Heart left ventricle (tissue), 16 donors: ENCODE measurements at regions not wholly inside any gene's neighbourhood (a gene's known extent, or its start where the extent isn't known, plus 50 kb on each side); places are given as distances from the start of the nearest gene placed in this dataset.

Source experiments
- ATAC-seq, 4 donors: fragments of 200-7000 bp; cut with Tn5 transposase; one replicate each; pipeline ENCODE4 v1.9.1; 2020 to 2022; ENCODE audit warnings: moderate library complexity in 4 of 4, mild to moderate bottlenecking in 3 of 4, moderate number of reproducible peaks in 1 of 4
- DNase-seq, 5 donors: peaks; one replicate each; pipeline ENCODE4 v3.0.0-alpha.2; 2020
- H3K27ac ChIP-seq, 12 donors: fragments of 200-600 bp; sonication (generic) in 4 of 12; one replicate each; pipeline versions ENCODE4 v1.5.0 to v1.8.0; 2016 to 2022; ENCODE audit warnings: mild to moderate bottlenecking in 2 of 12
- H3K27me3 ChIP-seq, 9 donors: fragments of 200-600 bp; sonication (generic) in 2 of 9; one replicate each; pipeline versions ENCODE4 v1.5.1 to v1.8.0; 2016 to 2022; ENCODE audit warnings: mild to moderate bottlenecking in 3 of 9
- H3K36me3 ChIP-seq, 9 donors: fragments of 200-600 bp; sonication (generic) in 2 of 9; one replicate each; pipeline versions ENCODE4 v1.5.0 to v1.8.0; 2018 to 2022; ENCODE audit warnings: mild to moderate bottlenecking in 2 of 9
- H3K4me1 ChIP-seq, 12 donors: fragments of 200-600 bp; sonication (generic) in 4 of 12; one replicate each; pipeline versions ENCODE4 v1.5.0 to v1.8.0; 2016 to 2022; ENCODE audit warnings: mild to moderate bottlenecking in 3 of 12
- H3K4me3 ChIP-seq, 12 donors: fragments of 200-600 bp; sonication (generic) in 4 of 12; one replicate each; pipeline versions ENCODE4 v1.5.0 to v1.8.0; 2017 to 2022; ENCODE audit warnings: mild to moderate bottlenecking in 9 of 12, moderate library complexity in 4 of 12
- H3K9me3 ChIP-seq, 12 donors: fragments of 200-600 bp; sonication (generic) in 4 of 12; one replicate each; pipeline versions ENCODE4 v1.5.0 to v1.8.0; 2016 to 2022; ENCODE audit warnings: mild to moderate bottlenecking in 1 of 12
- CTCF ChIP-seq, 12 donors: fragments of 200-600 bp; sonication (generic) in 4 of 12; IDR thresholded peaks; one replicate each; pipeline versions ENCODE4 v1.5.0 to v1.8.0; 2018 to 2022; ENCODE audit warnings: antibody characterized with exemption in 12 of 12, mild to moderate bottlenecking in 5 of 12
- POLR2A ChIP-seq, 2 donors: fragments of 450-650 bp; IDR thresholded peaks; one replicate each; pipeline ENCODE4 v1.6.1; 2017; ENCODE audit warnings: antibody characterized with exemption in 2 of 2, mild to moderate bottlenecking in 2 of 2, moderate library complexity in 2 of 2
- WGBS, 4 donors: extraction: QIAGEN DNeasy Blood & Tissue Kit in 2 of 4; methylation state at CpG; one replicate each; pipeline versions ENCODE4 v1.1.5 to v1.1.7; 2013 to 2018; 5-methylcytosine and 5-hydroxymethylcytosine counted together
- intact Hi-C, 10 donors: fragments of 100-400 bp; cut with DNase I; formaldehyde crosslinking; loops; one replicate each; pipeline versions ENCODE4 v1.11.1 to v1.14.2; 2022
- donor health status: ischemic (EF 13 %, LVEDD 7.1; RV severe dilation, severe dysfunction).
- donor health status: healthy with polysubstance abuse.
- donor health status: DM: no; HTN: yes; CAD: no.
- donor health status: DM: no; HTN: no; CAD: no.
- donor health status: ischemic (EF 25% LVEDD 6.9; RV normal size, moderate dysfunction).
- donor health status: ischemic (EF 25% LVEDD 5.7; RV mildly dilated, moderate dysfunction).
- donor health status: healthy.
- donor health status: DM: yes; HTN: yes; CAD: no.
- donor health status: ischemic (EF 35%, LVEDD 5.7; RV mildly dilated, moderate dysfunction).
- donor health status: nonischemic (EF 11% LVEDD 7.7; RV severe dilation, severe dysfunction).
- donor health status: DM: yes; HTN: yes; CAD: no.
- donor health status: PGD.
- donor health status: ischemic (EF 29% LVEDD 5.4; RV normal size, mild dysfunction).
- donor health status: nonischemic (EF 23%, LVEDD 6.1; RV moderate dilation, normal function).

GRCh38 chr11:27187075-27187847 lies 146.6 kb downstream of the BBOX1 start:
- Histone ChIP-seq H3K27me3 (peaks cover 0 to 5% (median 0%) of the 10 kb centered on the region in 9 donors), H3K9me3 (peaks cover 0 to 10% (median 0%) of the 10 kb centered on the region in 12 donors), H3K4me3 (no peak overlapping the region), H3K27ac (no peak overlapping the region), H3K36me3 (no peaks in the 10 kb centered on the region), H3K4me1 (peaks cover 0 to 6% (median 0%) of the 10 kb centered on the region in 12 donors)
- TF ChIP-seq POLR2A (IDR thresholded peaks at IDR 0.05) (no peak), CTCF (IDR thresholded peaks at IDR 0.05) (no peak)
- intact Hi-C loops, result loop anchor here in 7 of 10 donors (5.0 to 10.0 kb wide), 5 partner anchors 105 to 290 kb away; partner anchors contain the start of gene CCDC34 (in 1 of the 7)
- ATAC-seq (no peak), DNase-seq (no peak)
- 62 to 77% (median 74%) methylated on average over 4 of the region's 4 CpGs for WGBS, 4 donors

GRCh38 chr11:27186580-27186979 lies 146.0 kb downstream of the BBOX1 start:
- Histone ChIP-seq H3K27me3 (peaks cover 0 to 5% (median 0%) of the 10 kb centered on the region in 9 donors), H3K4me3 (no peak overlapping the region), H3K36me3 (no peaks in the 10 kb centered on the region), H3K9me3 (peaks cover 0 to 10% (median 0%) of the 10 kb centered on the region in 12 donors), H3K27ac (no peak overlapping the region), H3K4me1 (peaks cover 0 to 6% (median 0%) of the 10 kb centered on the region in 12 donors)
- DNase-seq, result no peak
- intact Hi-C loops, result loop anchor here in 7 of 10 donors (5.0 to 10.0 kb wide), 5 partner anchors 106 to 291 kb away; partner anchors contain the start of gene CCDC34 (in 1 of the 7)
- no peak for ATAC-seq
- no peak for TF ChIP-seq CTCF (IDR thresholded peaks at IDR 0.05)
- TF ChIP-seq POLR2A (IDR thresholded peaks at IDR 0.05), result no peak

- WGBS, 4 donors, result 80 to 91% (median 85%) methylated on average over 6 of the region's 6 CpGs
- Histone ChIP-seq H3K36me3 (no peaks in the 10 kb centered on the region), H3K4me1 (peaks cover 0 to 6% (median 0%) of the 10 kb centered on the region in 12 donors), H3K27me3 (peaks cover 0 to 5% (median 0%) of the 10 kb centered on the region in 9 donors), H3K9me3 (peaks cover 0 to 10% (median 0%) of the 10 kb centered on the region in 12 donors), H3K4me3 (no peak overlapping the region), H3K27ac (no peak overlapping the region)
- intact Hi-C loops, result loop anchor here (1.0 to 10.0 kb wide), 13 partner anchors 108 to 303 kb away; partner anchors contain the start of gene CCDC34 (in 1 of the 10)
- ATAC-seq (no peak), DNase-seq (no peak)
- no peak for TF ChIP-seq CTCF (IDR thresholded peaks at IDR 0.05)
- no peak for TF ChIP-seq POLR2A (IDR thresholded peaks at IDR 0.05)
These were observed 144.1 kb downstream of the BBOX1 start for GRCh38 chr11:27184458-27185312.
